ENCODE measurements at regions not wholly inside any gene's neighbourhood (a gene's known extent, or its start where the extent isn't known, plus 50 kb on each side); places are given as distances from the start of the nearest gene placed in this dataset.

DNA sequence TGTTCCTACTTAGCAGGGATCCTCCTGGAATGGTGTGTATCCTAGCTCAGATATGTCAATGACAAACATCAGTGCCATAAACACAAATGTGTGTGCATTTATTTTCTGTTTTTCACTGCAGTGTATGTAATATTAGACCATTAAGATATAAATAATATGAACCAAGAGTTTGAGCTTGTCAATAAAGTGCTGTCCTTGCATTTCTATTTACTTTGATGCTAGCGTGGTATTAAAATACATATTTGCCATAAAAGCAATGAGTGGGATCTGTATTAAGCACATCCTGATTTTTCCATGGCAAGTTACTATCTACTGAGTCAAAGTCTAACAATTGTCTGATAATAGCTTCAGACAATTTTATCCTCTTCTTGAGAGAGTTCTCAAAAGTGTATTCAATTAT is 157.6 kb downstream of the DIRAS2 start:
- Histone ChIP-seq H3K36me3 (ENCODE audit: low read length) (no peaks in the 10 kb centered on the region), H3K9me3 (ENCODE audit: insufficient read depth, low read length) (no peaks in the 10 kb centered on the region)

DNA sequence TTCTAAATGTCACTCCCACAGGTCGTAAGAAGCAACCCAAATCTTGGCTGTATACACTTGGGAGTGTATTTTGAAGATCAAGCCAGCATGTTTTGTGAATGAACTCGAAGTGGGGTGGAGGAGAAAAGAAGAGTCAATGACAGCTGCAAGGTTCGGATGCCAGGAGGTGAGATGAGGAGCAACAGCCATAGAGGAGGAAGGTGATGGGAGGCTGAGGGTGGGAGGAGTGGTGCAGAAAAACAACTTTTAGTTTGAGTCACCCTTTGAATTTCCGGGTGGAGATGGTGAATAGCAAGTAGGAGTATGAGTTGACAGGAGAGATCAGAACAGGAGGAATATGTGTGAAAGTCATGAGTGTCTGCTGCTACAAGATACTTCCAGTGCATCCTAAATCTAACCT is 153.6 kb downstream of the DIRAS2 start:
- Histone ChIP-seq H2AFZ (ENCODE audit: low read depth, low read length, severe bottlenecking) (no peak overlapping the region), H3K9me2 (replicated peaks; ENCODE audit: insufficient read depth, low read length) (no peaks in the 10 kb centered on the region), H3K36me3 (ENCODE audit: low read length) (no peaks in the 10 kb centered on the region), H3K27ac (ENCODE audit: low read depth, low read length) (no peak overlapping the region), H3K79me2 (ENCODE audit: insufficient read depth, low read length) (no peaks in the 10 kb centered on the region), H3K9ac (ENCODE audit: low read length) (no peak overlapping the region), H3K4me2 (ENCODE audit: low read depth, low read length, poor library complexity, severe bottlenecking) (no peak overlapping the region), H3K4me3 (ENCODE audit: insufficient read depth, low read length, poor library complexity, severe bottlenecking) (no peak overlapping the region), H4K20me1 (ENCODE audit: low read depth, low read length) (no peaks in the 10 kb centered on the region), H3F3A (ENCODE audit: insufficient read depth) (no peaks in the 10 kb centered on the region), H3K27me3 (ENCODE audit: low read length) (no peaks in the 10 kb centered on the region; the same call in 1 of the 2 replicates), H3K9me3 (ENCODE audit: insufficient read depth, low read length) (no peaks in the 10 kb centered on the region)
- TF ChIP-seq, protein P1, sequence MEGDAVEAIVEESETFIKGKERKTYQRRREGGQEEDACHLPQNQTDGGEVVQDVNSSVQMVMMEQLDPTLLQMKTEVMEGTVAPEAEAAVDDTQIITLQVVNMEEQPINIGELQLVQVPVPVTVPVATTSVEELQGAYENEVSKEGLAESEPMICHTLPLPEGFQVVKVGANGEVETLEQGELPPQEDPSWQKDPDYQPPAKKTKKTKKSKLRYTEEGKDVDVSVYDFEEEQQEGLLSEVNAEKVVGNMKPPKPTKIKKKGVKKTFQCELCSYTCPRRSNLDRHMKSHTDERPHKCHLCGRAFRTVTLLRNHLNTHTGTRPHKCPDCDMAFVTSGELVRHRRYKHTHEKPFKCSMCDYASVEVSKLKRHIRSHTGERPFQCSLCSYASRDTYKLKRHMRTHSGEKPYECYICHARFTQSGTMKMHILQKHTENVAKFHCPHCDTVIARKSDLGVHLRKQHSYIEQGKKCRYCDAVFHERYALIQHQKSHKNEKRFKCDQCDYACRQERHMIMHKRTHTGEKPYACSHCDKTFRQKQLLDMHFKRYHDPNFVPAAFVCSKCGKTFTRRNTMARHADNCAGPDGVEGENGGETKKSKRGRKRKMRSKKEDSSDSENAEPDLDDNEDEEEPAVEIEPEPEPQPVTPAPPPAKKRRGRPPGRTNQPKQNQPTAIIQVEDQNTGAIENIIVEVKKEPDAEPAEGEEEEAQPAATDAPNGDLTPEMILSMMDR (IDR thresholded peaks at IDR 0.05; ENCODE audit: insufficient read depth, low read length, poor library complexity, severe bottlenecking) = no peak
- TF ChIP-seq EZH2phosphoT487 (conservative IDR thresholded peaks at IDR 0.05; ENCODE audit: low read length) = no peak

More for the DNA sequence above, 157.6 kb downstream of the DIRAS2 start:
- no peak overlapping the region for H3K27ac ChIP-seq (ENCODE audit: low read depth, low read length)
- H3K27me3 ChIP-seq (ENCODE audit: low read length) = no peaks in the 10 kb centered on the region; the same call in 1 of the 2 replicates
- no peaks in the 10 kb centered on the region for H3F3A ChIP-seq (ENCODE audit: insufficient read depth)
- no peaks in the 10 kb centered on the region for H3K9me2 ChIP-seq (replicated peaks; ENCODE audit: insufficient read depth, low read length)
- no peaks in the 10 kb centered on the region for H4K20me1 ChIP-seq (ENCODE audit: low read depth, low read length)
- no peaks in the 10 kb centered on the region for H3K79me2 ChIP-seq (ENCODE audit: insufficient read depth, low read length)
- H3K4me2 ChIP-seq (ENCODE audit: low read depth, low read length, poor library complexity, severe bottlenecking) = no peak overlapping the region
- H3K4me3 ChIP-seq (ENCODE audit: insufficient read depth, low read length, poor library complexity, severe bottlenecking) = no peak overlapping the region
- TF ChIP-seq, protein P1 (IDR thresholded peaks at IDR 0.05; ENCODE audit: insufficient read depth, low read length, poor library complexity, severe bottlenecking) = no peak
- TF ChIP-seq EZH2phosphoT487 (conservative IDR thresholded peaks at IDR 0.05; ENCODE audit: low read length) = no peak
- no peak overlapping the region for H3K9ac ChIP-seq (ENCODE audit: low read length)
- no peak overlapping the region for H2AFZ ChIP-seq (ENCODE audit: low read depth, low read length, severe bottlenecking)

DNA sequence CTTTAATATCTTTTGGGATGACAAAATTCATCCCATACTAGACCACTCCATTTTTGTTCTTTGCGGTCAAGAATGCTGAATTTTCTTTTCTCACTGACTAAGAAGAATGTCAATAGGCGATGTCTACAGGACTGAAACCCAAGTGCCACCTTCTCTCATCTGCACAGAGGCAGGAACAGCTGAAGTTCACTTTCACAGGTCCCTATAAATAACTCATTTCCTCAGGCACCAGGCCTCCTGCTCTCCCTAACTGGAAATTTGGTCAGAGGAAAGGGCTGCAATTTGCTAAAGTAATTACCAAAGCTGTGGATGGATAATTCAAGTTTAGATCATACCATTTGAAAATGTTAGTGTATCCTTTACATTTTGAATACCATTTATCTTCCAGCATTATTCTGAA is 142.9 kb downstream of the DIRAS2 start:
- Histone ChIP-seq H3K9me3 (ENCODE audit: insufficient read depth, low read length) (no peaks in the 10 kb centered on the region), H3K4me3 (ENCODE audit: insufficient read depth, low read length, poor library complexity, severe bottlenecking) (no peak overlapping the region), H3K4me2 (ENCODE audit: low read depth, low read length, poor library complexity, severe bottlenecking) (no peak overlapping the region), H3K36me3 (ENCODE audit: low read length) (no peaks in the 10 kb centered on the region), H3K9me2 (replicated peaks; ENCODE audit: insufficient read depth, low read length) (no peaks in the 10 kb centered on the region), H2AFZ (ENCODE audit: low read depth, low read length, severe bottlenecking) (no peak overlapping the region), H4K20me1 (ENCODE audit: low read depth, low read length) (no peaks in the 10 kb centered on the region), H3K9ac (ENCODE audit: low read length) (no peak overlapping the region), H3K27me3 (ENCODE audit: low read length) (no peaks in the 10 kb centered on the region), H3K79me2 (ENCODE audit: insufficient read depth, low read length) (no peaks in the 10 kb centered on the region), H3K27ac (ENCODE audit: low read depth, low read length) (no peak overlapping the region), H3F3A (ENCODE audit: insufficient read depth) (no peaks in the 10 kb centered on the region)
- TF ChIP-seq, protein P1 (IDR thresholded peaks at IDR 0.05; ENCODE audit: insufficient read depth, low read length, poor library complexity, severe bottlenecking) = no peak
- TF ChIP-seq EZH2phosphoT487 (conservative IDR thresholded peaks at IDR 0.05; ENCODE audit: low read length) = no peak

Data from SU-DHL-6 (cell line).